Femur (tissue), 1 donor: ENCODE measurements at regions not wholly inside any gene's neighbourhood (a gene's known extent, or its start where the extent isn't known, plus 50 kb on each side); places are given as distances from the start of the nearest gene placed in this dataset.

Experiments used
- DNase-seq: peaks from one replicate; pipeline ENCODE4 v3.0.0-alpha.2; 2017

- no peak for DNase-seq
Measured at GRCh38 chr14:30786701-30787100, 87.7 kb upstream of the COCH start.

- DNase-seq = no peak
Measured at GRCh38 chr14:30790827-30791226, 83.5 kb upstream of the COCH start.

- DNase-seq = no peak
Measured at GRCh38 chr14:30791522-30792351, 82.6 kb upstream of the COCH start.

GRCh38 chr14:30796707-30797106 lies 77.7 kb upstream of the COCH start:
- no peak for DNase-seq

GRCh38 chr14:30798516-30798915 lies 75.8 kb upstream of the COCH start:
- DNase-seq = no peak

- no peak for DNase-seq
Measured at GRCh38 chr14:30798961-30799360, 75.4 kb upstream of the COCH start.

- DNase-seq = no peak
Measured at GRCh38 chr14:30799933-30800332, 74.4 kb upstream of the COCH start.

GRCh38 chr14:30803185-30803584 lies 71.2 kb upstream of the COCH start:
- no peak for DNase-seq

GRCh38 chr14:30805284-30805683 lies 69.1 kb upstream of the COCH start:
- no peak for DNase-seq

GRCh38 chr14:30808576-30808975 lies 65.8 kb upstream of the COCH start:
- DNase-seq = no peak

- DNase-seq = peak; percentile 23
Measured at GRCh38 chr14:30813216-30813615, 61.1 kb upstream of the COCH start.

- no peak for DNase-seq
Measured at GRCh38 chr14:30820674-30821073, 53.7 kb upstream of the COCH start.

GRCh38 chr14:30822080-30822571 lies 52.2 kb upstream of the COCH start:
- DNase-seq = no peak
